HEK293T (cell line): ENCODE measurements at regions not wholly inside any gene's neighbourhood (a gene's known extent, or its start where the extent isn't known, plus 50 kb on each side); places are given as distances from the start of the nearest gene placed in this dataset.

ENCODE experiments used
- ARNT ChIP-seq: fragments of 450-650 bp; IDR thresholded peaks from 2 replicates; pipeline ENCODE4 v1.6.1; 2017; ENCODE audit warnings: mild to moderate bottlenecking
- BHLHE40 ChIP-seq: fragments of 450-650 bp; IDR thresholded peaks from 2 replicates; pipeline ENCODE4 v1.6.1; 2016; ENCODE audit warnings: mild to moderate bottlenecking, moderate library complexity, borderline replicate concordance
- CTBP1 ChIP-seq: fragments of 450-650 bp; IDR thresholded peaks from 2 replicates; pipeline ENCODE4 v1.6.1; 2016; ENCODE audit warnings: borderline replicate concordance
- ELF4 ChIP-seq: fragments of 450-650 bp; IDR thresholded peaks from 2 replicates; pipeline ENCODE4 v1.6.1; 2017; ENCODE audit warnings: antibody characterized with exemption
- FOXA1 ChIP-seq: fragments of 450-650 bp; IDR thresholded peaks from 2 replicates; pipeline ENCODE4 v1.6.1; 2016; ENCODE audit warnings: mild to moderate bottlenecking
- FOXK2 ChIP-seq: fragments of 450-650 bp; IDR thresholded peaks from 2 replicates; pipeline ENCODE4 v1.6.1; 2016; ENCODE audit warnings: mild to moderate bottlenecking
- FOXM1 ChIP-seq: fragments of 450-650 bp; IDR thresholded peaks from 2 replicates; pipeline ENCODE4 v1.6.1; 2017; ENCODE audit warnings: mild to moderate bottlenecking, borderline replicate concordance
- HDGF ChIP-seq: fragments of 450-650 bp; IDR thresholded peaks from 2 replicates; pipeline ENCODE4 v1.6.1; 2017; ENCODE audit warnings: antibody characterized with exemption, borderline replicate concordance
- L3MBTL2 ChIP-seq: fragments of 450-650 bp; conservative IDR thresholded peaks from 2 replicates; pipeline ENCODE4 v1.6.1; 2016; ENCODE audit warnings: mild to moderate bottlenecking
- NFRKB ChIP-seq: fragments of 450-650 bp; IDR thresholded peaks from 2 replicates; pipeline ENCODE4 v1.6.1; 2016; ENCODE audit warnings: mild to moderate bottlenecking, moderate library complexity
- SP1 ChIP-seq: fragments of 450-650 bp; IDR thresholded peaks from 2 replicates; pipeline ENCODE4 v1.6.1; 2017
- SUZ12 ChIP-seq: fragments of 450-650 bp; IDR thresholded peaks from 2 replicates; pipeline ENCODE4 v1.6.1; 2016; ENCODE audit warnings: mild to moderate bottlenecking

- TF ChIP-seq BHLHE40 = no peak
- TF ChIP-seq ELF4 = no peak
- no peak for TF ChIP-seq HDGF
- TF ChIP-seq FOXA1 = no peak
- TF ChIP-seq L3MBTL2 = no peak
- TF ChIP-seq ARNT = no peak
- TF ChIP-seq SUZ12 = no peak
- TF ChIP-seq NFRKB = no peak
- no peak for TF ChIP-seq CTBP1
- TF ChIP-seq FOXM1 = no peak
- TF ChIP-seq FOXK2 = no peak
- no peak for TF ChIP-seq SP1
Observed at GRCh38 chr3:18687286-18687685, 262.1 kb upstream of the SATB1 start.
